SU-DHL-6 (cell line): ENCODE measurements at regions not wholly inside any gene's neighbourhood (a gene's known extent, or its start where the extent isn't known, plus 50 kb on each side); places are given as distances from the start of the nearest gene placed in this dataset.
"Not testable (repeated sequence)": the region's sequence is repeated elsewhere in the genome, so short reads cannot be mapped to it uniquely, and the experiment has no call there.

Source experiments
- H2AFZ ChIP-seq: fragments of 200-600 bp; sonication (generic); 2 replicates; pipeline ENCODE4 v1.6.1; 2014; ENCODE audit warnings: low read depth, mild to moderate bottlenecking, moderate library complexity, mixed read lengths, antibody characterized with exemption, low read length; ENCODE audit not compliant: severe bottlenecking
- H3F3A ChIP-seq: fragments of 200-600 bp; shearing (Covaris generic); 2 replicates; pipeline ENCODE4 v1.6.0; 2016; ENCODE audit warnings: antibody characterized with exemption, mild to moderate bottlenecking; ENCODE audit not compliant: insufficient read depth
- H3K27ac ChIP-seq: fragments of 200-600 bp; sonication (generic); 2 replicates; pipeline ENCODE4 v1.5.1; 2016; ENCODE audit warnings: low read depth, mild to moderate bottlenecking, low read length, moderate library complexity, mixed read lengths
- H3K27me3 ChIP-seq: fragments of 200-600 bp; sonication (generic), shearing (Covaris generic); 2 replicates; pipeline ENCODE4 v1.6.0; 2014; ENCODE audit warnings: mild to moderate bottlenecking, low read length
- H3K36me3 ChIP-seq: fragments of 200-600 bp; sonication (generic); 2 replicates; pipeline ENCODE4 v1.6.1; 2014; ENCODE audit warnings: mild to moderate bottlenecking, low read length, mixed read lengths
- H3K4me2 ChIP-seq: fragments of 300-600, 200-600 bp; shearing (Covaris generic), sonication (generic); 2 replicates; pipeline ENCODE4 v1.6.0; 2014; ENCODE audit warnings: low read length, low read depth, mild to moderate bottlenecking; ENCODE audit not compliant: poor library complexity, severe bottlenecking
- H3K4me3 ChIP-seq: fragments of 200-600 bp; sonication (generic); 2 replicates; pipeline ENCODE4 v1.5.1; 2014; ENCODE audit warnings: antibody characterized with exemption, low read length, mild to moderate bottlenecking, mixed read lengths; ENCODE audit not compliant: insufficient read depth, poor library complexity, severe bottlenecking
- H3K79me2 ChIP-seq: fragments of 200-600 bp; sonication (generic); 2 replicates; pipeline ENCODE4 v1.6.1; 2014; ENCODE audit warnings: mild to moderate bottlenecking, low read length, moderate library complexity; ENCODE audit not compliant: insufficient read depth
- H3K9ac ChIP-seq: fragments of 200-600 bp; sonication (generic); 2 replicates; pipeline ENCODE4 v1.7.0; 2014; ENCODE audit warnings: mild to moderate bottlenecking, low read length
- H3K9me2 ChIP-seq: fragments of 200-600 bp; sonication (generic); replicated peaks from 2 replicates; pipeline ENCODE4 v1.6.1; 2014; ENCODE audit warnings: low read length; ENCODE audit not compliant: insufficient read depth
- H3K9me3 ChIP-seq: fragments of 200-600 bp; sonication (generic); 2 replicates; pipeline ENCODE4 v1.6.1; 2014; ENCODE audit warnings: low read length, mixed read lengths; ENCODE audit not compliant: insufficient read depth
- H4K20me1 ChIP-seq: fragments of 200-600 bp; sonication (generic); 2 replicates; pipeline ENCODE4 v1.6.1; 2014; ENCODE audit warnings: low read depth, mild to moderate bottlenecking, antibody characterized with exemption, low read length, moderate library complexity, mixed read lengths
- CTCF ChIP-seq: fragments of 200-600 bp; sonication (generic); IDR thresholded peaks from one replicate; pipeline ENCODE4 v1.5.1; 2017; ENCODE audit warnings: antibody characterized with exemption, mild to moderate bottlenecking, low read length, moderate library complexity; ENCODE audit not compliant: insufficient read depth, poor library complexity, severe bottlenecking
- EZH2phosphoT487 ChIP-seq: fragments of 200-600 bp; sonication (generic), shearing (Covaris generic); conservative IDR thresholded peaks from 2 replicates; pipeline ENCODE4 v1.6.1; 2018; ENCODE audit warnings: mild to moderate bottlenecking, antibody characterized with exemption, low read length, moderate library complexity, mixed read lengths

GRCh38 chr1:193388165-193388564 lies 201.8 kb upstream of the B3GALT2 start:
- H3K9ac ChIP-seq, result no peak overlapping the region
- H3K27me3 ChIP-seq, result no peaks in the 10 kb centered on the region
- no peaks in the 10 kb centered on the region for H3K9me3 ChIP-seq
- H4K20me1 ChIP-seq, result no peaks in the 10 kb centered on the region
- H3F3A ChIP-seq, result no peaks in the 10 kb centered on the region
- no peaks in the 10 kb centered on the region for H3K36me3 ChIP-seq
- H2AFZ ChIP-seq, result no peak overlapping the region
- H3K4me3 ChIP-seq, result no peak overlapping the region
- H3K79me2 ChIP-seq, result no peaks in the 10 kb centered on the region
- H3K4me2 ChIP-seq, result no peak overlapping the region
- no peak for TF ChIP-seq EZH2phosphoT487
- no peak for TF ChIP-seq CTCF
- no peak overlapping the region for H3K27ac ChIP-seq
- no peaks in the 10 kb centered on the region for H3K9me2 ChIP-seq

GRCh38 chr1:193387406-193387805 lies 201.0 kb upstream of the B3GALT2 start:
- TF ChIP-seq EZH2phosphoT487 (no peak), CTCF (no peak)
- Histone ChIP-seq H3K27ac (no peak overlapping the region), H2AFZ (no peak overlapping the region), H3K9me3 (no peaks in the 10 kb centered on the region), H4K20me1 (no peaks in the 10 kb centered on the region), H3K27me3 (no peaks in the 10 kb centered on the region), H3K9ac (no peak overlapping the region), H3F3A (no peaks in the 10 kb centered on the region), H3K9me2 (no peaks in the 10 kb centered on the region), H3K79me2 (no peaks in the 10 kb centered on the region), H3K4me2 (no peak overlapping the region), H3K4me3 (no peak overlapping the region), H3K36me3 (no peaks in the 10 kb centered on the region)

GRCh38 chr1:193378451-193378850 lies 192.0 kb upstream of the B3GALT2 start:
- H3K36me3 ChIP-seq, H3K9me2 ChIP-seq, H3K9me3 ChIP-seq, H3K79me2 ChIP-seq, H2AFZ ChIP-seq, H3K9ac ChIP-seq, H3F3A ChIP-seq, H3K4me2 ChIP-seq, H3K4me3 ChIP-seq, H4K20me1 ChIP-seq, H3K27me3 ChIP-seq, H3K27ac ChIP-seq: not testable (repeated sequence)

- Histone ChIP-seq H3K9me3 (no peaks in the 10 kb centered on the region), H3F3A (no peaks in the 10 kb centered on the region), H3K9me2 (no peaks in the 10 kb centered on the region), H4K20me1 (no peaks in the 10 kb centered on the region), H3K36me3 (no peaks in the 10 kb centered on the region), H3K4me3 (no peak overlapping the region), H3K4me2 (no peak overlapping the region), H3K27me3 (no peaks in the 10 kb centered on the region), H2AFZ (no peak overlapping the region), H3K9ac (no peak overlapping the region), H3K79me2 (no peaks in the 10 kb centered on the region), H3K27ac (no peak overlapping the region)
- TF ChIP-seq EZH2phosphoT487 (no peak), CTCF (no peak)
Observed at GRCh38 chr1:193377472-193377871, 191.1 kb upstream of the B3GALT2 start.
